Suprapubic skin (tissue), 4 donors: ENCODE measurements at regions not wholly inside any gene's neighbourhood (a gene's known extent, or its start where the extent isn't known, plus 50 kb on each side); places are given as distances from the start of the nearest gene placed in this dataset.

ENCODE experiments used
- DNase-seq, 2 donors: peaks; one replicate each; pipeline ENCODE4 v3.0.0-alpha.2; 2019; ENCODE audit warnings: low spot score in 2 of 2
- H3K27ac ChIP-seq: fragments of 200-600 bp; sonication (generic); one replicate; pipeline ENCODE4 v1.5.1; 2019
- H3K27me3 ChIP-seq: fragments of 200-600 bp; sonication (generic); one replicate; pipeline ENCODE4 v1.5.1; 2019
- H3K36me3 ChIP-seq: fragments of 200-600 bp; sonication (generic); one replicate; pipeline ENCODE4 v1.5.1; 2019
- H3K4me1 ChIP-seq: fragments of 200-600 bp; sonication (generic); one replicate; pipeline ENCODE4 v1.5.1; 2019
- H3K4me3 ChIP-seq: fragments of 200-600 bp; sonication (generic); one replicate; pipeline ENCODE4 v1.5.1; 2019; ENCODE audit warnings: mild to moderate bottlenecking
- H3K9me3 ChIP-seq: fragments of 200-600 bp; sonication (generic); one replicate; pipeline ENCODE4 v1.5.1; 2019
- CTCF ChIP-seq, 2 donors: fragments of 200-600 bp in 1 of 2; fragments of 450-650 bp in 1 of 2; sonication (generic) in 1 of 2; IDR thresholded peaks; one replicate each; pipeline ENCODE4 v1.5.1; 2016 to 2019; ENCODE audit warnings: antibody characterized with exemption in 2 of 2, mild to moderate bottlenecking in 1 of 2, moderate library complexity in 1 of 2
- EP300 ChIP-seq: sonication (generic); formaldehyde crosslinking; IDR thresholded peaks from one replicate; pipeline ENCODE4 v1.6.1; 2017; ENCODE audit warnings: antibody characterized with exemption
- POLR2A ChIP-seq, 2 donors: fragments of 450-650 bp; IDR thresholded peaks; one replicate each; pipeline ENCODE4 v1.6.1; 2017; ENCODE audit warnings: antibody characterized with exemption in 2 of 2, mild to moderate bottlenecking in 2 of 2, moderate library complexity in 2 of 2
- POLR2AphosphoS5 ChIP-seq, 3 donors: sonication (generic); formaldehyde crosslinking; IDR thresholded peaks; one replicate each; pipeline ENCODE4 v1.6.1; 2017; ENCODE audit warnings: antibody characterized with exemption in 3 of 3
- WGBS: methylation state at CpG from one replicate; pipeline ENCODE4 v1.1.5; 2018; 5-methylcytosine and 5-hydroxymethylcytosine counted together

- H3K27me3 ChIP-seq: no peaks in the 10 kb centered on the region
- H3K4me1 ChIP-seq: no peaks in the 10 kb centered on the region
- H3K4me3 ChIP-seq: no peak overlapping the region
- H3K36me3 ChIP-seq: no peaks in the 10 kb centered on the region
- WGBS: 17% methylated on average over 1 of the region's 1 CpG
- TF ChIP-seq CTCF (IDR thresholded peaks at IDR 0.05): no peak
- H3K27ac ChIP-seq: no peak overlapping the region
- H3K9me3 ChIP-seq: no peaks in the 10 kb centered on the region
- DNase-seq: no peak
These were observed 91.9 kb upstream of the TLR4 start for GRCh38 chr9:117612317-117612716.

GRCh38 chr9:117597977-117598376, 106.2 kb upstream of the TLR4 start:
- H3K27ac ChIP-seq: no peak overlapping the region
- no peak for DNase-seq

GRCh38 chr9:117596678-117597077, 107.5 kb upstream of the TLR4 start:
- Histone ChIP-seq H3K9me3 (no peaks in the 10 kb centered on the region), H3K4me1 (no peaks in the 10 kb centered on the region), H3K36me3 (no peaks in the 10 kb centered on the region), H3K27me3 (no peaks in the 10 kb centered on the region), H3K4me3 (no peak overlapping the region), H3K27ac (no peak overlapping the region)
- 30% methylated on average over 2 of the region's 2 CpGs for WGBS
- TF ChIP-seq POLR2AphosphoS5 (IDR thresholded peaks at IDR 0.05) (no peak), POLR2A (IDR thresholded peaks at IDR 0.05) (no peak), EP300 (no peak), CTCF (IDR thresholded peaks at IDR 0.05) (no peak)
- DNase-seq: no peak

More at GRCh38 chr9:117597977-117598376, 106.2 kb upstream of the TLR4 start:
- Histone ChIP-seq H3K27me3 (no peaks in the 10 kb centered on the region), H3K36me3 (no peaks in the 10 kb centered on the region), H3K4me3 (no peak overlapping the region), H3K9me3 (no peaks in the 10 kb centered on the region), H3K4me1 (no peaks in the 10 kb centered on the region)
- WGBS: 58% methylated on average over 2 of the region's 2 CpGs
- TF ChIP-seq EP300 (no peak), POLR2A (IDR thresholded peaks at IDR 0.05) (no peak), CTCF (IDR thresholded peaks at IDR 0.05) (no peak), POLR2AphosphoS5 (IDR thresholded peaks at IDR 0.05) (no peak)

GRCh38 chr9:117595650-117596049, 108.6 kb upstream of the TLR4 start:
- Histone ChIP-seq H3K36me3 (no peaks in the 10 kb centered on the region), H3K4me3 (no peak overlapping the region), H3K27me3 (no peaks in the 10 kb centered on the region), H3K4me1 (no peaks in the 10 kb centered on the region), H3K27ac (no peak overlapping the region), H3K9me3 (peaks cover 6% of the 10 kb centered on the region)
- DNase-seq: no peak
- TF ChIP-seq POLR2AphosphoS5 (IDR thresholded peaks at IDR 0.05): no peak
- no peak for TF ChIP-seq EP300
- no peak for TF ChIP-seq POLR2A (IDR thresholded peaks at IDR 0.05)
- no peak for TF ChIP-seq CTCF (IDR thresholded peaks at IDR 0.05)
- WGBS: 80% methylated on average over 3 of the region's 3 CpGs

GRCh38 chr9:117587263-117587662, 116.9 kb upstream of the TLR4 start:
- H3K4me1 ChIP-seq: no peaks in the 10 kb centered on the region
- no peaks in the 10 kb centered on the region for H3K27me3 ChIP-seq
- no peaks in the 10 kb centered on the region for H3K36me3 ChIP-seq
- no peak overlapping the region for H3K27ac ChIP-seq
- WGBS: 65% methylated on average over 2 of the region's 2 CpGs
- TF ChIP-seq POLR2A (IDR thresholded peaks at IDR 0.05) (no peak), POLR2AphosphoS5 (IDR thresholded peaks at IDR 0.05) (peak in 2 of 3 donors; percentile 25 to 59), EP300 (no peak), CTCF (IDR thresholded peaks at IDR 0.05) (no peak)
- no peak overlapping the region for H3K4me3 ChIP-seq
- H3K9me3 ChIP-seq: peaks cover 6% of the 10 kb centered on the region
- no peak for DNase-seq
